ENCODE measurements at regions not wholly inside any gene's neighbourhood (a gene's known extent, or its start where the extent isn't known, plus 50 kb on each side); places are given as distances from the start of the nearest gene placed in this dataset.

GRCh38 chr1:81071969-81072753 lies 728.6 kb upstream of the ADGRL2 start:
- no peak for TF ChIP-seq EZH2phosphoT487 (IDR thresholded peaks at IDR 0.05; ENCODE audit: insufficient read depth, low read depth)
- TF ChIP-seq EZH2 (IDR thresholded peaks at IDR 0.05; ENCODE audit: insufficient read depth, poor library complexity, severe bottlenecking), result no peak
- Histone ChIP-seq H3K27me3 (replicated peaks; ENCODE audit: insufficient read depth) (no peaks in the 10 kb centered on the region), H2AFZ (no peak overlapping the region), H3K27ac (no peak overlapping the region), H3K4me2 (ENCODE audit: unreplicated experiment) (no peak overlapping the region), H4K20me1 (ENCODE audit: insufficient read depth) (no peaks in the 10 kb centered on the region), H3F3A (ENCODE audit: insufficient read depth) (no peaks in the 10 kb centered on the region), H3K4me3 (no peak overlapping the region), H3K9me3 (ENCODE audit: low read depth) (no peaks in the 10 kb centered on the region), H3K4me1 (ENCODE audit: insufficient read depth) (no peaks in the 10 kb centered on the region), H3K36me3 (ENCODE audit: low read depth) (no peaks in the 10 kb centered on the region), H3K9ac (no peak overlapping the region), H3K79me2 (ENCODE audit: insufficient read depth) (no peaks in the 10 kb centered on the region), H3K9me2 (ENCODE audit: insufficient read depth) (no peaks in the 10 kb centered on the region)
- no peak for DNase-seq
- in situ Hi-C loops (cut with MboI), result no loop called here
- WGBS, 2 experiments (ENCODE audit: low coverage in 1 of 2, low lambda C conversion rate in 2 of 2, missing lambda C conversion rate in 2 of 2), result 34 to 43% methylated on average over 3 of the region's 3 CpGs

GRCh38 chr1:81071072-81071858 lies 729.5 kb upstream of the ADGRL2 start:
- no peaks in the 10 kb centered on the region for H3K36me3 ChIP-seq (ENCODE audit: low read depth)

GRCh38 chr1:81069856-81070255 lies 730.9 kb upstream of the ADGRL2 start:
- H3K9me3 ChIP-seq (ENCODE audit: low read depth), result no peaks in the 10 kb centered on the region
- H3K4me1 ChIP-seq (ENCODE audit: insufficient read depth), result no peaks in the 10 kb centered on the region
- 11 to 18% methylated on average over 3 of the region's 3 CpGs for WGBS, 2 experiments (ENCODE audit: low coverage in 1 of 2, low lambda C conversion rate in 2 of 2, missing lambda C conversion rate in 2 of 2)
- H3F3A ChIP-seq (ENCODE audit: insufficient read depth), result no peaks in the 10 kb centered on the region
- no peak overlapping the region for H3K4me3 ChIP-seq
- H3K27ac ChIP-seq, result no peak overlapping the region
- no peaks in the 10 kb centered on the region for H4K20me1 ChIP-seq (ENCODE audit: insufficient read depth)
- H3K79me2 ChIP-seq (ENCODE audit: insufficient read depth), result no peaks in the 10 kb centered on the region
- H3K9ac ChIP-seq, result no peak overlapping the region
- no peak overlapping the region for H3K4me2 ChIP-seq (ENCODE audit: unreplicated experiment)
- no peaks in the 10 kb centered on the region for H3K36me3 ChIP-seq (ENCODE audit: low read depth)
- no peaks in the 10 kb centered on the region for H3K27me3 ChIP-seq (replicated peaks; ENCODE audit: insufficient read depth)
- TF ChIP-seq EZH2phosphoT487 (IDR thresholded peaks at IDR 0.05; ENCODE audit: insufficient read depth, low read depth) (no peak), EZH2 (IDR thresholded peaks at IDR 0.05; ENCODE audit: insufficient read depth, poor library complexity, severe bottlenecking) (no peak)
- no peak overlapping the region for H2AFZ ChIP-seq
- H3K9me2 ChIP-seq (ENCODE audit: insufficient read depth), result no peaks in the 10 kb centered on the region
- in situ Hi-C loops (cut with MboI), result no loop called here
- DNase-seq, result no peak

More at GRCh38 chr1:81071072-81071858, 729.5 kb upstream of the ADGRL2 start:
- no peak overlapping the region for H3K27ac ChIP-seq
- H3K4me1 ChIP-seq (ENCODE audit: insufficient read depth), result no peaks in the 10 kb centered on the region
- TF ChIP-seq EZH2phosphoT487 (IDR thresholded peaks at IDR 0.05; ENCODE audit: insufficient read depth, low read depth) (no peak), EZH2 (IDR thresholded peaks at IDR 0.05; ENCODE audit: insufficient read depth, poor library complexity, severe bottlenecking) (no peak)
- no peak overlapping the region for H3K9ac ChIP-seq
- no peaks in the 10 kb centered on the region for H4K20me1 ChIP-seq (ENCODE audit: insufficient read depth)
- no peaks in the 10 kb centered on the region for H3K79me2 ChIP-seq (ENCODE audit: insufficient read depth)
- no peaks in the 10 kb centered on the region for H3K9me3 ChIP-seq (ENCODE audit: low read depth)
- no peak overlapping the region for H3K4me2 ChIP-seq (ENCODE audit: unreplicated experiment)
- no peaks in the 10 kb centered on the region for H3K27me3 ChIP-seq (replicated peaks; ENCODE audit: insufficient read depth)
- no peak overlapping the region for H3K4me3 ChIP-seq
- no peak for DNase-seq
- no peaks in the 10 kb centered on the region for H3F3A ChIP-seq (ENCODE audit: insufficient read depth)
- WGBS, 2 experiments (ENCODE audit: low coverage in 1 of 2, low lambda C conversion rate in 2 of 2, missing lambda C conversion rate in 2 of 2), result 21 to 52% methylated on average over 1 of the region's 1 CpG
- in situ Hi-C loops (cut with MboI), result no loop called here
- H2AFZ ChIP-seq, result no peak overlapping the region
- no peaks in the 10 kb centered on the region for H3K9me2 ChIP-seq (ENCODE audit: insufficient read depth)

GRCh38 chr1:81068726-81069125 lies 732.0 kb upstream of the ADGRL2 start:
- in situ Hi-C loops (cut with MboI), result no loop called here
- no peaks in the 10 kb centered on the region for H3K27me3 ChIP-seq (replicated peaks; ENCODE audit: insufficient read depth)
- H3K4me1 ChIP-seq (ENCODE audit: insufficient read depth), result no peaks in the 10 kb centered on the region
- no peaks in the 10 kb centered on the region for H3K79me2 ChIP-seq (ENCODE audit: insufficient read depth)
- H2AFZ ChIP-seq, result no peak overlapping the region
- no peak for TF ChIP-seq EZH2 (IDR thresholded peaks at IDR 0.05; ENCODE audit: insufficient read depth, poor library complexity, severe bottlenecking)
- no peak for TF ChIP-seq EZH2phosphoT487 (IDR thresholded peaks at IDR 0.05; ENCODE audit: insufficient read depth, low read depth)
- WGBS, 2 experiments (ENCODE audit: low coverage in 1 of 2, low lambda C conversion rate in 2 of 2, missing lambda C conversion rate in 2 of 2), result 0 to 3% methylated on average over 4 of the region's 4 CpGs
- no peaks in the 10 kb centered on the region for H3K36me3 ChIP-seq (ENCODE audit: low read depth)
- no peaks in the 10 kb centered on the region for H3F3A ChIP-seq (ENCODE audit: insufficient read depth)
- no peak overlapping the region for H3K9ac ChIP-seq
- no peaks in the 10 kb centered on the region for H3K9me3 ChIP-seq (ENCODE audit: low read depth)
- H3K4me3 ChIP-seq, result no peak overlapping the region
- no peaks in the 10 kb centered on the region for H4K20me1 ChIP-seq (ENCODE audit: insufficient read depth)
- no peak overlapping the region for H3K27ac ChIP-seq
- no peak for DNase-seq
- no peak overlapping the region for H3K4me2 ChIP-seq (ENCODE audit: unreplicated experiment)
- no peaks in the 10 kb centered on the region for H3K9me2 ChIP-seq (ENCODE audit: insufficient read depth)

Measured in GM23248 (cell line).